ENCODE measurements at regions not wholly inside any gene's neighbourhood (a gene's known extent, or its start where the extent isn't known, plus 50 kb on each side); places are given as distances from the start of the nearest gene placed in this dataset.
"Not testable (repeated sequence)": the region's sequence is repeated elsewhere in the genome, so short reads cannot be mapped to it uniquely, and the experiment has no call there.

DNA sequence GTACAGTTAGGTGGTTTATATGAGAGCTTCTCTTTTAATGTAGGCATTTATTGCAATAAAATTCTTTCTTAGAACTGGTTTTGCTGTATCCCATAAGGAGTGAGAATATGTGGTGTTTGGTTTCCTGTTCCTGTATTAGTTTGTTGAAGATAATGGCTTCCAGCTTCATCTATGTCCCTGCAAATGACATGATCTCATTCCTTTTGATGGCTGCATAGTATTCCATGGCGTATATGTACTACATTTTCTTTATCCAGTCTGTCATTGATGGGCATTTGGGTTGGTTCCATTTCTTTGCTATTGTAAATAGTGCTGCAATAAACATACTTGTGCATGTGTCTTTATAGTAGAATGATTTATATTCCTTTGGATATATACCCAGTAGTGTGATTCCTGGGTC, 106.7 kb upstream of the IRS4 start:
- not testable (repeated sequence) for DNase-seq (ENCODE audit: low read depth in 2 of 2)

DNA sequence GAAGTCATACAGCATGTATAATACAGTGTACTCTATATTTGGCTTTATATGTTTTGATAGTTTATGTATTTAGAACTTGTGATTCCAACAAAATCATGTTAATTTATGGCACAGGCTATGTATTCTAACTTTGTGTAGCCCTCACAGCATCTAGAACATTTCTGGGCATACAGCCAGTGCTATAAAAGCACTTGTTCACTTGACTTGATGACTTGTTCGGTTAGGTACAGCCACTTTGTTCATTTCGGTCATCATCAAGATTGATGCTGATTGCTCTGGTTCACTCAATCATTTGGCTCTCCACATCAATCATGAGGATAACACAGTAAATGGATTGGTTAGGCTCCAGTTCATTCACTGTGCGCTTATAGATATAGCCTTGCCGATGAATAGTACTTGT, 97.6 kb upstream of the IRS4 start:
- DNase-seq (ENCODE audit: low read depth in 2 of 2): no peak

DNA sequence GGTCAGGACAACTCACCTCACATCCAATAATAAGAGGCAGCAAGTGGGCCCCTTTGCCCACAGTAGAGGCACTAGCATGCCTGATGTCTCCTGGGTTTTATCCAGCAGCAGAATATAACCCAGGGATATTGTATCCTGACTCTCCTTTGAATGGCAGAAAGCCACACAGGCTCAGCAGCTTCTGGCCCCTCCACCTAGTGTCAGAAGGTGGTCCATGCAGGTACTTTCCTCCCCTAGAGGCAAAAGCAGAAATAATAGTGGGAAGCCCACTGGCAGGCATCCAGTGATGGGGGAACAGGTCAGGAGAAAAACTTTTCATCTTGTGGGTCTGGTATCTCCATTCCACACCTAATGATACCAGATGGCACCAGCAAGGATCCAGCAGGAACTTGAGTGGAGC, 75.5 kb upstream of the IRS4 start:
- no peak for DNase-seq (ENCODE audit: low read depth in 2 of 2)

DNA sequence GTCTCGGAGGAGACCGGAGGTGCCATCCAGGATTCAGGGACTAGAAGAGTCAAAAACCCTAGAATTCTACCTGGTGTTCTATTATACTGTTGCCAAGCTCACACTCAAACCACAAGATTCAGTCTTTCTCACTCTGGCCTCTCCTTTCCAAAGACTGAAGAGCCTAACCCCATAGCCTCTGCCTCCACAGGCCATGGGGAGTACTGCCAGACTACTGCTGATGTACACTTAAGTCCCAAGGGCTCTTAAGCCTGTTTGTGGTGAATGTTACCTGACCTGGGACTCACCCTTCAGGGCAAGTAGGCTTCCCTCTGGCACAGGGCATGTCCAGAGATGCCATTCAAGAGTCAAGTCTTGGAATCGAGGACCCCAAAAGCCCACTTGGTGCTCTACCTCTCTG, 58.9 kb upstream of the IRS4 start:
- DNase-seq (ENCODE audit: low read depth in 2 of 2): no peak
